VCaP (cell line): ENCODE measurements at regions not wholly inside any gene's neighbourhood (a gene's known extent, or its start where the extent isn't known, plus 50 kb on each side); places are given as distances from the start of the nearest gene placed in this dataset.
"Not testable (repeated sequence)": the region's sequence is repeated elsewhere in the genome, so short reads cannot be mapped to it uniquely, and the experiment has no call there.

Experiments used
- H3K27ac ChIP-seq: fragments of 450-650 bp; 2 replicates; pipeline ENCODE4 v1.5.1; 2017
- CTCF ChIP-seq: fragments of 450-650 bp; conservative IDR thresholded peaks from 2 replicates; pipeline ENCODE4 v1.5.1; 2017; ENCODE audit warnings: mild to moderate bottlenecking, moderate library complexity

GRCh38 chr12:38161123-38162000, 155.2 kb upstream of the ALG10B start:
- H3K27ac ChIP-seq, result no peak overlapping the region
- TF ChIP-seq CTCF, result no peak

GRCh38 chr12:38162013-38162412, 154.6 kb upstream of the ALG10B start:
- no peak for TF ChIP-seq CTCF
- H3K27ac ChIP-seq, result no peak overlapping the region

GRCh38 chr12:38162708-38163441, 153.7 kb upstream of the ALG10B start:
- H3K27ac ChIP-seq, result no peak overlapping the region
- no peak for TF ChIP-seq CTCF

GRCh38 chr12:38163442-38163801, 153.2 kb upstream of the ALG10B start:
- no peak overlapping the region for H3K27ac ChIP-seq
- TF ChIP-seq CTCF, result no peak

- no peak overlapping the region for H3K27ac ChIP-seq
- no peak for TF ChIP-seq CTCF
Observed at GRCh38 chr12:38166225-38166624, 150.3 kb upstream of the ALG10B start.

- no peak for TF ChIP-seq CTCF
- no peak overlapping the region for H3K27ac ChIP-seq
Observed at GRCh38 chr12:38175538-38175937, 141.0 kb upstream of the ALG10B start.

- H3K27ac ChIP-seq, result not testable (repeated sequence)
Observed at GRCh38 chr12:38183617-38184016, 133.0 kb upstream of the ALG10B start.

- not testable (repeated sequence) for H3K27ac ChIP-seq
Observed at GRCh38 chr12:38197286-38197685, 119.3 kb upstream of the ALG10B start.
